Smooth muscle cell (in vitro differentiated cells): ENCODE measurements at regions not wholly inside any gene's neighbourhood (a gene's known extent, or its start where the extent isn't known, plus 50 kb on each side); places are given as distances from the start of the nearest gene placed in this dataset.

ENCODE experiments used
- DNase-seq: peaks from one replicate; lab custom pipeline; 2025; ENCODE audit not compliant: unreplicated experiment; lab: John Stamatoyannopoulos, UW
- H2AFZ ChIP-seq: fragments of 200-600 bp; sonication (generic); 2 replicates; pipeline ENCODE4 v1.6.0; 2016; ENCODE audit warnings: antibody characterized with exemption, low read depth, mild to moderate bottlenecking
- H3F3A ChIP-seq: fragments of 200-600 bp; sonication (generic); 2 replicates; pipeline ENCODE4 v1.6.0; 2017; ENCODE audit warnings: antibody characterized with exemption, low read depth
- H3K27ac ChIP-seq: fragments of 200-600 bp; sonication (generic); 2 replicates; pipeline ENCODE4 v1.5.1; 2016; ENCODE audit warnings: low read depth, mild to moderate bottlenecking
- H3K27me3 ChIP-seq: fragments of 200-600 bp; sonication (generic); 2 replicates; pipeline ENCODE4 v1.6.1; 2016; ENCODE audit warnings: low read depth, mild to moderate bottlenecking
- H3K36me3 ChIP-seq: fragments of 200-600 bp; sonication (generic); 2 replicates; pipeline ENCODE4 v1.5.1; 2016; ENCODE audit warnings: low read depth
- H3K4me1 ChIP-seq: fragments of 200-600 bp; sonication (generic); 2 replicates; pipeline ENCODE4 v1.5.1; 2016; ENCODE audit warnings: low read depth
- H3K4me2 ChIP-seq: fragments of 200-600 bp; sonication (generic); 2 replicates; pipeline ENCODE4 v1.6.0; 2016; ENCODE audit warnings: mild to moderate bottlenecking
- H3K4me3 ChIP-seq: fragments of 200-600 bp; sonication (generic); 2 replicates; pipeline ENCODE4 v1.5.1; 2016; ENCODE audit warnings: mild to moderate bottlenecking
- H3K79me2 ChIP-seq: fragments of 200-600 bp; sonication (generic); 2 replicates; pipeline ENCODE4 v1.6.0; 2016; ENCODE audit warnings: low read depth, mild to moderate bottlenecking
- H3K9ac ChIP-seq: fragments of 200-600 bp; sonication (generic); 2 replicates; pipeline ENCODE4 v1.6.0; 2016; ENCODE audit warnings: low read depth
- H3K9me3 ChIP-seq: fragments of 200-600 bp; sonication (generic); replicated peaks from 2 replicates; pipeline ENCODE4 v1.5.1; 2016; ENCODE audit warnings: low read depth
- H4K20me1 ChIP-seq: fragments of 200-600 bp; sonication (generic); 2 replicates; pipeline ENCODE4 v1.6.0; 2016; ENCODE audit warnings: low read depth
- CTCF ChIP-seq: fragments of 200-600 bp; sonication (generic); IDR thresholded peaks from 2 replicates; pipeline ENCODE4 v1.5.1; 2017; ENCODE audit warnings: borderline replicate concordance, mild to moderate bottlenecking, antibody characterized with exemption; ENCODE audit not compliant: insufficient read depth, poor library complexity, severe bottlenecking
- WGBS: methylation state at CpG from one replicate; pipeline ENCODE4 v1.1.7; 2016; ENCODE audit warnings: low lambda C conversion rate; 5-methylcytosine and 5-hydroxymethylcytosine counted together

DNA sequence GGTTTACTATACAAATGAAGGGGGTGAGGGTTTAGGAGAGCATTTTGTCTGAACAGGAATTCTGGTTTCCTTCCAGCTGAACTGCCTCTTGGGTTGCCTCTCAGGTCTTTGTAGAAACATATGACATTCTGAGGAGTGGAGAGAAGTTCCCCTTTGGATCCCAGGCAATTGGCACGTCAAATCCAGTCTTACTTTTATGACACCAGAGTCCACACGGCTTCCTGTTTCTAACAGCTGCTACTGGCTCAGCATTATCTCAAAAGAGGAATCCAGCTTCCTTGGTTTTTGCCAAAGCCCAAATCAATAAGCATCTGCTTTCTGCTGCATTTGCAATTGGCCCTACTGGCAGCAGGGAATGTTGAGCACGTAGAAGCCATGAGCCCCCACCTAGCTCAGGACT lies 97.6 kb upstream of the FAM20A start:
- no peak overlapping the region for H3K4me3 ChIP-seq
- no peak for DNase-seq
- H3K36me3 ChIP-seq: no peaks in the 10 kb centered on the region
- H3K9ac ChIP-seq: no peak overlapping the region
- 30% methylated on average over 3 of the region's 3 CpGs for WGBS
- TF ChIP-seq CTCF: no peak
- peak overlapping the region; percentile 0 for H3K4me2 ChIP-seq
- H3K79me2 ChIP-seq: no peaks in the 10 kb centered on the region
- peak overlapping the region; percentile 84 for H3K27ac ChIP-seq
- peaks cover 9% of the 10 kb centered on the region for H3F3A ChIP-seq
- no peaks in the 10 kb centered on the region for H4K20me1 ChIP-seq
- H3K4me1 ChIP-seq: no peaks in the 10 kb centered on the region
- no peaks in the 10 kb centered on the region for H3K9me3 ChIP-seq
- no peaks in the 10 kb centered on the region for H3K27me3 ChIP-seq
- H2AFZ ChIP-seq: no peak overlapping the region

GRCh38 chr17:68697850-68698361 lies 96.7 kb upstream of the FAM20A start:
- H3F3A ChIP-seq: peaks cover 9% of the 10 kb centered on the region
- H3K79me2 ChIP-seq: no peaks in the 10 kb centered on the region
- 88% methylated on average over 1 of the region's 1 CpG for WGBS
- no peaks in the 10 kb centered on the region for H3K27me3 ChIP-seq
- peak overlapping the region; percentile 68 for H2AFZ ChIP-seq
- no peak overlapping the region for H3K4me3 ChIP-seq
- no peaks in the 10 kb centered on the region for H4K20me1 ChIP-seq
- peak overlapping the region; percentile 34 for H3K9ac ChIP-seq
- H3K4me1 ChIP-seq: no peaks in the 10 kb centered on the region
- no peaks in the 10 kb centered on the region for H3K9me3 ChIP-seq
- H3K27ac ChIP-seq: peak overlapping the region; percentile 84
- peak overlapping the region; percentile 0 for H3K4me2 ChIP-seq
- no peak for TF ChIP-seq CTCF
- H3K36me3 ChIP-seq: no peaks in the 10 kb centered on the region
- no peak for DNase-seq

DNA sequence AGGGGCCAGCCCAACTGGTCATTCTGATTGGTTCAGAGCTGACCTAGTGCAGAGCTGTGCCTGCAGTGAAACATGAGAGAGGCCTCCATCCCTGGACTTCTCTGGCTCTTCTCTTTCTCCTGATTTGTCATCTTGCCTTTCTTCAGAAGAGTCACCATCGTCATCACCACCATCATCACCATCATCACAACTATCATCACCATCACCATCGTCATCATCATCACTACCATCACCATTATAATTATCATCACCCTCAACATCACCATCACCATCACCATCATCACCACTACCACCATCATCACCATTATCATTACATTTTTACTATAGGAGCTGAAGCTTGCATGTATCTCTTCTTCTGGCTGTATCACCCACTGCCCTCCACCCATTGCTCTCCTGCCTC lies 94.5 kb upstream of the FAM20A start:
- H3K27ac ChIP-seq: no peak overlapping the region
- no peak overlapping the region for H3K4me3 ChIP-seq
- 95% methylated on average over 2 of the region's 2 CpGs for WGBS
- H3F3A ChIP-seq: peaks cover 4% of the 10 kb centered on the region
- H3K4me1 ChIP-seq: no peaks in the 10 kb centered on the region
- H3K9me3 ChIP-seq: no peaks in the 10 kb centered on the region
- no peaks in the 10 kb centered on the region for H3K36me3 ChIP-seq
- H4K20me1 ChIP-seq: no peaks in the 10 kb centered on the region
- H3K27me3 ChIP-seq: no peaks in the 10 kb centered on the region
- H3K79me2 ChIP-seq: no peaks in the 10 kb centered on the region
- TF ChIP-seq CTCF: no peak
- H2AFZ ChIP-seq: no peak overlapping the region
- DNase-seq: no peak
- H3K4me2 ChIP-seq: no peak overlapping the region
- H3K9ac ChIP-seq: no peak overlapping the region

- Histone ChIP-seq H3K4me3 (no peak overlapping the region), H3K9ac (no peak overlapping the region), H3K27me3 (no peaks in the 10 kb centered on the region), H3K79me2 (no peaks in the 10 kb centered on the region), H3F3A (peaks cover 4% of the 10 kb centered on the region), H4K20me1 (no peaks in the 10 kb centered on the region), H3K36me3 (no peaks in the 10 kb centered on the region), H2AFZ (no peak overlapping the region), H3K9me3 (no peaks in the 10 kb centered on the region), H3K27ac (no peak overlapping the region), H3K4me1 (no peaks in the 10 kb centered on the region), H3K4me2 (no peak overlapping the region)
- TF ChIP-seq CTCF: no peak
- DNase-seq: no peak
- 78% methylated on average over 6 of the region's 6 CpGs for WGBS
Observed at GRCh38 chr17:68694791-68695485, 93.8 kb upstream of the FAM20A start.
